Tibial nerve (tissue), 3 donors: ENCODE measurements at regions not wholly inside any gene's neighbourhood (a gene's known extent, or its start where the extent isn't known, plus 50 kb on each side); places are given as distances from the start of the nearest gene placed in this dataset.

Experiments
- CTCF ChIP-seq, 5 experiments: fragments of 200-600 bp in 3 of 5; fragments of 450-650 bp in 2 of 5; sonication (generic) in 3 of 5; IDR thresholded peaks; one replicate each; pipeline ENCODE4 v1.5.1; 2016 to 2019; ENCODE audit warnings: antibody characterized with exemption in 5 of 5, mild to moderate bottlenecking in 3 of 5, moderate library complexity in 2 of 5
- POLR2A ChIP-seq, 2 donors: fragments of 450-650 bp; IDR thresholded peaks; one replicate each; pipeline ENCODE4 v1.6.1; 2017; ENCODE audit warnings: antibody characterized with exemption in 2 of 2, mild to moderate bottlenecking in 2 of 2, moderate library complexity in 2 of 2

GRCh38 chr15:94701281-94701985 is 470.1 kb downstream of the MCTP2 start:
- TF ChIP-seq POLR2A (IDR thresholded peaks at IDR 0.05) (no peak), CTCF (IDR thresholded peaks at IDR 0.05) (no peak)
